SK-N-SH treated with all-trans-retinoic acid at 6 μM for 48 hours (cell line): ENCODE measurements at regions not wholly inside any gene's neighbourhood (a gene's known extent, or its start where the extent isn't known, plus 50 kb on each side); places are given as distances from the start of the nearest gene placed in this dataset.

Source experiments
- ATAC-seq: fragments of 200-7000 bp; cut with Tn5 transposase; 3 replicates; pipeline ENCODE4 v1.9.1; 2020; ENCODE audit warnings: mild to moderate bottlenecking, moderate library complexity
- ARNTL ChIP-seq: fragments of 450-650 bp; formaldehyde crosslinking; IDR thresholded peaks from 2 replicates; pipeline ENCODE4 v1.5.0; 2020; ENCODE audit warnings: low read depth, mild to moderate bottlenecking, moderate library complexity, borderline replicate concordance
- BACH2 ChIP-seq: fragments of 250-450 bp; sonication (Bioruptor Pico); IDR thresholded peaks from 2 replicates; pipeline ENCODE4 v1.9.0; 2021; ENCODE audit warnings: mild to moderate bottlenecking, borderline replicate concordance
- CREB5 ChIP-seq: fragments of 250-450 bp; sonication (Bioruptor Pico); IDR thresholded peaks from 2 replicates; pipeline ENCODE4 v1.5.1; 2020; ENCODE audit warnings: low read depth, mild to moderate bottlenecking, moderate library complexity
- CSDC2 ChIP-seq: fragments of 250-450 bp; sonication (Bioruptor Pico); IDR thresholded peaks from 2 replicates; pipeline ENCODE4 v1.5.0; 2020; ENCODE audit warnings: mild to moderate bottlenecking, moderate library complexity
- ESRRG ChIP-seq: fragments of 250-450 bp; sonication (Bioruptor Pico); IDR thresholded peaks from 2 replicates; pipeline ENCODE4 v1.6.1; 2021; ENCODE audit warnings: mild to moderate bottlenecking
- ISL1 ChIP-seq: fragments of 250-450 bp; sonication (Bioruptor Pico); IDR thresholded peaks from 2 replicates; pipeline ENCODE4 v2.1.2; 2022; ENCODE audit warnings: mild to moderate bottlenecking, moderate library complexity
- OSR1 ChIP-seq: fragments of 250-450 bp; sonication (Bioruptor Pico); IDR thresholded peaks from 2 replicates; pipeline ENCODE4 v1.8.0; 2022; ENCODE audit warnings: moderate library complexity, mild to moderate bottlenecking, inconsistent platforms
- PATZ1 ChIP-seq: fragments of 250-450 bp; sonication (Bioruptor Pico); IDR thresholded peaks from 2 replicates; pipeline ENCODE4 v1.8.0; 2020; ENCODE audit warnings: mild to moderate bottlenecking, moderate library complexity, borderline replicate concordance
- POU6F1 ChIP-seq: fragments of 250-450 bp; sonication (Bioruptor Pico); IDR thresholded peaks from 2 replicates; pipeline ENCODE4 v1.8.0; 2021; ENCODE audit warnings: low read depth, mild to moderate bottlenecking, moderate library complexity, borderline replicate concordance
- PPARA ChIP-seq: fragments of 250-450 bp; sonication (Bioruptor Pico); IDR thresholded peaks from 2 replicates; pipeline ENCODE4 v1.5.0; 2020; ENCODE audit warnings: mild to moderate bottlenecking, borderline replicate concordance
- RARB ChIP-seq: fragments of 250-450 bp; sonication (Bioruptor Pico); IDR thresholded peaks from 2 replicates; pipeline ENCODE4 v1.8.0; 2021; ENCODE audit warnings: mild to moderate bottlenecking, moderate library complexity
- SNAI2 ChIP-seq: fragments of 250-450 bp; sonication (Bioruptor Pico); IDR thresholded peaks from 2 replicates; pipeline ENCODE4 v1.5.0; 2020; ENCODE audit warnings: mild to moderate bottlenecking, moderate library complexity
- TCF4 ChIP-seq: fragments of 250-450 bp; sonication (Bioruptor Pico); IDR thresholded peaks from 2 replicates; pipeline ENCODE4 v1.8.0; 2021; ENCODE audit warnings: mild to moderate bottlenecking, moderate library complexity, borderline replicate concordance
- TOX ChIP-seq: fragments of 250-450 bp; sonication (Bioruptor Pico); IDR thresholded peaks from 2 replicates; pipeline ENCODE4 v1.8.0; 2021; ENCODE audit warnings: mild to moderate bottlenecking, moderate library complexity, borderline replicate concordance
- TSHZ2 ChIP-seq: fragments of 250-450 bp; sonication (Bioruptor Pico); IDR thresholded peaks from 2 replicates; pipeline ENCODE4 v1.5.0; 2020; ENCODE audit warnings: mild to moderate bottlenecking, moderate library complexity
- ZC3H10 ChIP-seq: fragments of 250-450 bp; sonication (Bioruptor Pico); IDR thresholded peaks from 2 replicates; pipeline ENCODE4 v1.5.1; 2021; ENCODE audit warnings: mild to moderate bottlenecking, moderate library complexity
- ZFP3 ChIP-seq: fragments of 250-450 bp; sonication (Bioruptor Pico); IDR thresholded peaks from 2 replicates; pipeline ENCODE4 v1.5.0; 2020; ENCODE audit warnings: mild to moderate bottlenecking, moderate library complexity
- ZFP30 ChIP-seq: fragments of 450-650 bp; formaldehyde crosslinking; IDR thresholded peaks from 2 replicates; pipeline ENCODE4 v1.5.0; 2022; ENCODE audit warnings: mild to moderate bottlenecking, moderate library complexity
- ZNF70 ChIP-seq: fragments of 450-650 bp; formaldehyde crosslinking; IDR thresholded peaks from 2 replicates; pipeline ENCODE4 v1.5.0; 2020; ENCODE audit warnings: mild to moderate bottlenecking, moderate library complexity

- ATAC-seq = no peak
- TF ChIP-seq PPARA (no peak), ZFP30 (CRISPR knock-in tag) (no peak)
Measured at GRCh38 chr18:37913051-37913450, 347.5 kb upstream of the CELF4 start.

GRCh38 chr18:37902344-37902743, 336.7 kb upstream of the CELF4 start:
- TF ChIP-seq ZC3H10 (CRISPR knock-in tag) = no peak
- no peak for TF ChIP-seq CSDC2
- TF ChIP-seq SNAI2 (CRISPR knock-in tag) = no peak
- no peak for TF ChIP-seq PPARA
- no peak for TF ChIP-seq ISL1 (CRISPR knock-in tag)
- no peak for TF ChIP-seq POU6F1
- TF ChIP-seq ZFP3 (CRISPR knock-in tag) = no peak
- no peak for TF ChIP-seq ESRRG (CRISPR knock-in tag)
- TF ChIP-seq ZNF70 (CRISPR knock-in tag) = no peak
- TF ChIP-seq RARB = no peak
- no peak for TF ChIP-seq TCF4 (CRISPR knock-in tag)
- no peak for ATAC-seq

GRCh38 chr18:37900326-37900725, 334.7 kb upstream of the CELF4 start:
- no peak for ATAC-seq
- no peak for TF ChIP-seq CREB5 (CRISPR knock-in tag)
- TF ChIP-seq PATZ1 = no peak
- no peak for TF ChIP-seq TSHZ2 (CRISPR knock-in tag)
- TF ChIP-seq RARB = no peak
- TF ChIP-seq ZNF70 (CRISPR knock-in tag) = no peak
- no peak for TF ChIP-seq TCF4 (CRISPR knock-in tag)
- TF ChIP-seq ZC3H10 (CRISPR knock-in tag) = no peak
- TF ChIP-seq POU6F1 = no peak
- no peak for TF ChIP-seq ARNTL (CRISPR knock-in tag)
- TF ChIP-seq ZFP30 (CRISPR knock-in tag) = no peak
- no peak for TF ChIP-seq CSDC2
- TF ChIP-seq, all 23 proteins: peak for 0

- ATAC-seq = no peak
- TF ChIP-seq OSR1 (no peak), ZFP30 (CRISPR knock-in tag) (no peak), CREB5 (CRISPR knock-in tag) (no peak), SNAI2 (CRISPR knock-in tag) (no peak), PPARA (no peak), ARNTL (CRISPR knock-in tag) (no peak), TSHZ2 (CRISPR knock-in tag) (no peak), ZFP3 (CRISPR knock-in tag) (no peak), PATZ1 (no peak), TOX (CRISPR knock-in tag) (no peak), BACH2 (CRISPR knock-in tag) (no peak), TCF4 (CRISPR knock-in tag) (no peak)
Measured at GRCh38 chr18:37889963-37890362, 324.4 kb upstream of the CELF4 start.
